ENCODE measurements at regions not wholly inside any gene's neighbourhood (a gene's known extent, or its start where the extent isn't known, plus 50 kb on each side); places are given as distances from the start of the nearest gene placed in this dataset.

DNA sequence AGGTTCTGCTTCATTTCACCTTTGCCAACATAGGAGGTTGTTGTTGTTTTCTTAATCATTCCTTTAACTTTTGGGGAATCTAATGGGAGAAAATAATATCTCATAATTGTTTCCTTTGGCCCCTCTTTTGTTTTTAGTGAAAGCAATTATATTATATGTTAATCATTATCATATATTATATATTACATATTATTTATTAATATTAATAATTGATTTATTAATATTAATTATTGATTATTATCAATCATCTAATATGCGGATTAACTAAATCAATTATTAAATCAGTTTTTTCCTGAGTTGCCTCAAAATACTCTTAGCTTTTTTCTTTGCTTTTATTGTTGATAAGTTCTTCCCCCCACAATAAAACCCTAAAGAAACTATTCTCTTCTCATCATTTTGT, 443.8 kb downstream of the GATA3 start:
- intact Hi-C loops (cut with DNase I): no loop called here

DNA sequence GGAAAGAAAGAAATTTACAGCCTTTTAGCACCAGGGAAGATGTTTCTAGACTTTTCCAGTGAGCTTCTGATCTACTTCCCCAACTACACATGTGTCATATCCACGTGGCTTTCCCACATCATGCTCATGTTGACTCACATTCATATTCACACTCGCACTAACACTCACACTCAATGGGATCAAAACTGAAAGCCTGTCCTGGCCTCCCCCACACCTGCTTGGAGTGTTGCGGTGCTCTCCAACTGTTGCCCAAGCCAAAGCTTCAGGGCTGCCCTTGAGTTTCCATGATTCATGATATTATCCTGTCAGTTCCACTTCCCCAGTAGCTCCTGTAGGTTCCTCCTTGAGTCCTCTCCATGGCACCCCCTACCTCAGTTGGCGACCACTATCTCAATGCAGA, 444.4 kb downstream of the GATA3 start:
- no peak for DNase-seq
- no peaks in the 10 kb centered on the region for H3K4me1 ChIP-seq
- intact Hi-C loops (cut with DNase I): no loop called here
- H3K27ac ChIP-seq: no peak overlapping the region
- no peaks in the 10 kb centered on the region for H3K36me3 ChIP-seq
- 82 to 90% methylated on average over 4 of the region's 4 CpGs for WGBS, 2 donors
- TF ChIP-seq CTCF (IDR thresholded peaks at IDR 0.05) (no peak), POLR2A (IDR thresholded peaks at IDR 0.05) (no peak)
- no peaks in the 10 kb centered on the region for H3K9me3 ChIP-seq
- H3K4me3 ChIP-seq (replicated peaks in 1 of 3): no peak overlapping the region
- no peaks in the 10 kb centered on the region for H3K27me3 ChIP-seq

More for the DNA sequence above, 443.8 kb downstream of the GATA3 start:
- Histone ChIP-seq H3K27ac (no peak overlapping the region), H3K9me3 (no peaks in the 10 kb centered on the region), H3K36me3 (no peaks in the 10 kb centered on the region), H3K4me1 (no peaks in the 10 kb centered on the region), H3K27me3 (no peaks in the 10 kb centered on the region), H3K4me3 (replicated peaks in 1 of 3) (no peak overlapping the region)
- TF ChIP-seq CTCF (IDR thresholded peaks at IDR 0.05) (no peak), POLR2A (IDR thresholded peaks at IDR 0.05) (no peak)
- WGBS, 2 donors: 89 to 100% methylated on average over 1 of the region's 1 CpG
- DNase-seq: no peak

GRCh38 chr10:8499312-8499711, 444.8 kb downstream of the GATA3 start:
- no peaks in the 10 kb centered on the region for H3K4me1 ChIP-seq
- H3K36me3 ChIP-seq: no peaks in the 10 kb centered on the region
- H3K27ac ChIP-seq: no peak overlapping the region
- no peaks in the 10 kb centered on the region for H3K9me3 ChIP-seq
- H3K4me3 ChIP-seq (replicated peaks in 1 of 3): no peak overlapping the region
- no peaks in the 10 kb centered on the region for H3K27me3 ChIP-seq
- no peak for TF ChIP-seq CTCF (IDR thresholded peaks at IDR 0.05)
- TF ChIP-seq POLR2A (IDR thresholded peaks at IDR 0.05): no peak
- intact Hi-C loops (cut with DNase I): no loop called here
- WGBS, 2 donors: 80 to 81% methylated on average over 4 of the region's 4 CpGs
- no peak for DNase-seq

DNA sequence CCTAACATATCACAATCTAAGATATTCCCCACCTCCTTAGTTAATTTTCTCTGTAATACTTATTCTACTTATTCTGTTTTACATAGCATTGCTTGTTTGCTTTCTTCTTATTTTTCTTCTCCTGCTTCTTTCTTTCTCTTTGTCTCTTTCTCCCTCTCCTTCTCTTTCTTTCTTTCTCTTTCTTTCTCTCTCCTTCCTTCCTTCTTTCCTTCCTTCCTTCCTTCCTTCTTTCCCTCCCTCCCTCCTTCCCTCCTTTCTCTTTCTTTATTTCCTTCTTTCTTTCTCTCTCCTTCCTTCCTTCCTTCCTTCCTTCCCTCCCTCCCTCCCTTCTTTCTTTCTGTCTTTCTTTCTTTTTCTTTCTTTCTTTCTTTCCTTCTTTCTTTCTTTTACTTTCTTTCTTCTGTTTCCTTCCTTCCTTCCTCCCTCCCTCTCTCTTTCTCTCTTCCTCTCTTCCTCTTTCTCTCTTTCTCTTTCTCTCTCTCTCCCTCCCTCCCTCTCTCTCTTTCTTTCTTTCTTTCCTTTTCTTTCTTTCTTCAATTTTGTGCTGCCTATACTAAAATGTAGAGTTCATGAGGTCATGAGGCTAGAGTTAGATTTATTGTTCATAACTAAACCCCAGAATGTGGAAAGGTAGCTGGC, 445.4 kb downstream of the GATA3 start:
- intact Hi-C loops (cut with DNase I): no loop called here
- Histone ChIP-seq H3K27me3 (no peaks in the 10 kb centered on the region), H3K4me1 (no peaks in the 10 kb centered on the region), H3K36me3 (no peaks in the 10 kb centered on the region), H3K9me3 (no peaks in the 10 kb centered on the region), H3K27ac (no peak overlapping the region), H3K4me3 (replicated peaks in 1 of 3) (no peak overlapping the region)
- no peak for DNase-seq
- TF ChIP-seq CTCF (IDR thresholded peaks at IDR 0.05) (no peak), POLR2A (IDR thresholded peaks at IDR 0.05) (no peak)

DNA sequence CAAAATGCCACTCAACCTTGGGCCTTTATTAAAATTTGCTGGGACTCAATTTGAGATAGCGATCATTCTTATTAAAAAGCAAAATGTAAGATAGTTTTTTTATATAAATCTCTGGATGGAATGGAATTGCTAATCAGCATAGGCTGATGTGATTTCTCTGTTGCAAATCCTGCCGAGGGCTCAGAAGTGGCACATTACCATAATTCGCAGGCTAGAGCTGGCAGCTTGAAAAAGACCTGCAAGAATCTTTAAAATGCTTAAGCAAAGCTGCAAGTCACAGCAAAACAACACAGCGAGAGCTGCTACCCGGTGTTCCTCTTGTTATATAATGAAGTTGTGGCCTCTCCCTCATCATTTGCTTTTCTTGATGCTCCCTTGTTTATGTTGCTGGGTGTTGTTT, 448.1 kb downstream of the GATA3 start:
- TF ChIP-seq POLR2A (IDR thresholded peaks at IDR 0.05) (no peak), CTCF (IDR thresholded peaks at IDR 0.05) (no peak)
- intact Hi-C loops (cut with DNase I): no loop called here
- Histone ChIP-seq H3K4me1 (no peaks in the 10 kb centered on the region), H3K9me3 (no peaks in the 10 kb centered on the region), H3K27ac (no peak overlapping the region), H3K36me3 (no peaks in the 10 kb centered on the region), H3K27me3 (no peaks in the 10 kb centered on the region), H3K4me3 (replicated peaks in 1 of 3) (no peak overlapping the region)
- 78 to 83% methylated on average over 5 of the region's 5 CpGs for WGBS, 2 donors
- no peak for DNase-seq

All from thyroid gland (tissue), 4 donors.